Heart right ventricle (tissue), 16 donors: ENCODE measurements at regions not wholly inside any gene's neighbourhood (a gene's known extent, or its start where the extent isn't known, plus 50 kb on each side); places are given as distances from the start of the nearest gene placed in this dataset.

ENCODE experiments used
- ATAC-seq, 8 donors: fragments of 200-7000 bp; cut with Tn5 transposase; one replicate each; pipeline ENCODE4 v1.9.1; 2020; ENCODE audit warnings: mild to moderate bottlenecking in 8 of 8, moderate library complexity in 8 of 8, moderate number of reproducible peaks in 1 of 8
- DNase-seq, 2 donors: peaks; one replicate each; pipeline ENCODE4 v3.0.0-alpha.2; 2020
- H3K27ac ChIP-seq, 10 donors: fragments of 200-600 bp; sonication (generic) in 2 of 10; one replicate each; pipeline versions ENCODE4 v1.5.0 to v1.8.0; 2020 to 2022; ENCODE audit warnings: mild to moderate bottlenecking in 3 of 10
- H3K27me3 ChIP-seq, 7 donors: fragments of 200-600 bp; one replicate each; pipeline ENCODE4 v1.8.0; 2021 to 2022; ENCODE audit warnings: mild to moderate bottlenecking in 2 of 7
- H3K36me3 ChIP-seq, 9 donors: fragments of 200-600 bp; sonication (generic) in 1 of 9; one replicate each; pipeline versions ENCODE4 v1.5.0 to v1.8.0; 2020 to 2022; ENCODE audit warnings: mild to moderate bottlenecking in 2 of 9
- H3K4me1 ChIP-seq, 9 donors: fragments of 200-600 bp; sonication (generic) in 1 of 9; one replicate each; pipeline versions ENCODE4 v1.5.0 to v1.8.0; 2020 to 2022; ENCODE audit warnings: mild to moderate bottlenecking in 4 of 9
- H3K4me3 ChIP-seq, 10 donors: fragments of 200-600 bp; sonication (generic) in 2 of 10; one replicate each; pipeline versions ENCODE4 v1.5.0 to v1.8.0; 2020 to 2022; ENCODE audit warnings: mild to moderate bottlenecking in 7 of 10, moderate library complexity in 2 of 10
- H3K9me3 ChIP-seq, 11 donors: fragments of 200-600 bp in 10 of 11; sonication (generic) in 2 of 11; one replicate each; pipeline versions ENCODE4 v1.5.0 to v1.8.0; 2013 to 2022; ENCODE audit warnings: mild to moderate bottlenecking in 2 of 11, control low read depth in 1 of 11, moderate library complexity in 1 of 11
- CTCF ChIP-seq, 9 donors: fragments of 200-600 bp; sonication (generic) in 2 of 9; IDR thresholded peaks; one replicate each; pipeline versions ENCODE4 v1.5.0 to v1.8.0; 2021 to 2022; ENCODE audit warnings: antibody characterized with exemption in 9 of 9, mild to moderate bottlenecking in 5 of 9, moderate library complexity in 1 of 9
- WGBS, 2 donors: extraction: QIAGEN DNeasy Blood & Tissue Kit; methylation state at CpG; one replicate each; pipeline ENCODE4 v1.1.7; 2013; ENCODE audit warnings: inconsistent platforms in 1 of 2; 5-methylcytosine and 5-hydroxymethylcytosine counted together
- intact Hi-C, 10 donors: fragments of 100-400 bp; cut with DNase I; formaldehyde crosslinking; loops; one replicate each; pipeline versions ENCODE4 v1.11.1 to v1.14.2; 2022
- donor health status: Arrhythmogenic right ventricular cardiomyopathy.
- donor health status: ischemic (EF 13 %, LVEDD 7.1; RV severe dilation, severe dysfunction).
- donor health status: healthy with polysubstance abuse.
- donor health status: DM: no; HTN: yes; CAD: no.
- donor health status: DM: no; HTN: no; CAD: no.
- donor health status: ischemic (EF 25% LVEDD 6.9; RV normal size, moderate dysfunction).
- donor health status: ischemic (EF 25% LVEDD 5.7; RV mildly dilated, moderate dysfunction).
- donor health status: healthy.
- donor health status: DM: yes; HTN: yes; CAD: no.
- donor health status: Ischemic cardiomyopathy.
- donor health status: ischemic (EF 35%, LVEDD 5.7; RV mildly dilated, moderate dysfunction).
- donor health status: nonischemic (EF 11% LVEDD 7.7; RV severe dilation, severe dysfunction).
- donor health status: DM: yes; HTN: yes; CAD: no.
- donor health status: PGD.
- donor health status: ischemic (EF 29% LVEDD 5.4; RV normal size, mild dysfunction).
- donor health status: nonischemic (EF 23%, LVEDD 6.1; RV moderate dilation, normal function).

GRCh38 chr22:22167791-22168189 is 76.8 kb upstream of the VPREB1 start:
- intact Hi-C loops: no loop called here
- H3K36me3 ChIP-seq: no peaks in the 10 kb centered on the region
- H3K4me3 ChIP-seq: no peak overlapping the region

DNA sequence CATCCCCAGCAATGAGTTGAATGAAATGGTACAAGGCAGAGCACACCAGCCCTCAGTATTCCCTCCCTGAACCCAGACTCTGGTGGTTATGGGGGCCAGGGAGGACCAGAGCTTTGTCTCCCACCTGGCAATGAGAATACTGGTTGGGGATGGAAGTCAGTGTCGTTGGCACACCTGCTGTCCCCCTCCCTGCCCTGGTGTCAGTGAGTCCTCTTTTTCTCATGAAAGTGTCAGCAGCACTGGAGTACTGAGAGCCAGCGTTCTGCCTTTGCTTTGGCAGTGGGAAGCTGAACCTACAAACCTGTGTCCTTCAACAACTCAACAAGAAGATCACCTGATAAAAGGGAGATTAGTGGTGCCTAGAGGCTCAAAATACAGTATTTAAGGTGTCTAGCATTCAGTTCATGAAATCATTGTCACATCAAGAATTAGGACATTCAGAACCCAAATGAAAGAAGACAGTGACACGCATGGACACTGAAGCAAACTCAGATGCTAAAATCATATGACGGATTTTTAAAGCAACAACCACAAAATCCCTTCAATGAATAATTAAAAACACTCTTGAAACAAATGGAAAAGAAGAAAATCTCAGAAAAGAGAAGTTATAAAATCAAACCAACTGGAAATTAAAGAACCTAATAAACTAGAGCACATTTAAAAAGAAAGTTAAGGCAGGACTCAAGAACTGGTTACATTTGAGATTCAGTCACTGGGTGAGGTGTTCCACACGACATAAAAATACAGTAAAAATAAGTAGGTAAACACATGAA is 77.5 kb upstream of the VPREB1 start:
- 34 to 40% methylated on average over 5 of the region's 5 CpGs for WGBS, 2 donors
- no peak for TF ChIP-seq CTCF (IDR thresholded peaks at IDR 0.05)
- Histone ChIP-seq H3K9me3 (no peaks in the 10 kb centered on the region), H3K36me3 (no peaks in the 10 kb centered on the region), H3K4me3 (no peak overlapping the region), H3K27ac (no peak overlapping the region), H3K4me1 (peaks cover 0 to 6% (median 0%) of the 10 kb centered on the region in 9 donors), H3K27me3 (peaks cover 0 to 70% (median 46%) of the 10 kb centered on the region in 7 donors)
- intact Hi-C loops: no loop called here
- no peak for DNase-seq
- ATAC-seq: no peak

More at GRCh38 chr22:22167791-22168189, 76.8 kb upstream of the VPREB1 start:
- Histone ChIP-seq H3K27me3 (peaks cover 0 to 69% (median 39%) of the 10 kb centered on the region in 7 donors), H3K9me3 (no peaks in the 10 kb centered on the region), H3K27ac (no peak overlapping the region), H3K4me1 (peaks cover 0 to 6% (median 0%) of the 10 kb centered on the region in 9 donors)
- ATAC-seq (no peak), DNase-seq (no peak)
- WGBS, 2 donors: 35 to 46% methylated on average over 2 of the region's 2 CpGs
- TF ChIP-seq CTCF (IDR thresholded peaks at IDR 0.05): no peak

GRCh38 chr22:22165936-22166710 is 78.5 kb upstream of the VPREB1 start:
- no peak for DNase-seq
- WGBS, 2 donors: 46 to 61% methylated on average over 6 of the region's 6 CpGs
- Histone ChIP-seq H3K27ac (no peak overlapping the region), H3K4me1 (peaks cover 0 to 6% (median 0%) of the 10 kb centered on the region in 9 donors), H3K36me3 (no peaks in the 10 kb centered on the region), H3K27me3 (peaks cover 0 to 69% (median 50%) of the 10 kb centered on the region in 7 donors), H3K9me3 (no peaks in the 10 kb centered on the region), H3K4me3 (no peak overlapping the region)
- TF ChIP-seq CTCF (IDR thresholded peaks at IDR 0.05): no peak
- ATAC-seq: no peak
- intact Hi-C loops: no loop called here

GRCh38 chr22:22164541-22165272 is 79.9 kb upstream of the VPREB1 start:
- ATAC-seq (no peak), DNase-seq (no peak)
- no peaks in the 10 kb centered on the region for H3K4me1 ChIP-seq
- WGBS, 2 donors: 18 to 24% methylated on average over 3 of the region's 3 CpGs
- peaks cover 0 to 70% (median 50%) of the 10 kb centered on the region in 7 donors for H3K27me3 ChIP-seq
- no peak for TF ChIP-seq CTCF (IDR thresholded peaks at IDR 0.05)
- H3K27ac ChIP-seq: no peak overlapping the region
- peaks cover 0 to 2% (median 0%) of the 10 kb centered on the region in 11 donors for H3K9me3 ChIP-seq
- H3K36me3 ChIP-seq: no peaks in the 10 kb centered on the region
- intact Hi-C loops: no loop called here
- no peak overlapping the region for H3K4me3 ChIP-seq
